GM21390 (cell line): ENCODE measurements at regions not wholly inside any gene's neighbourhood (a gene's known extent, or its start where the extent isn't known, plus 50 kb on each side); places are given as distances from the start of the nearest gene placed in this dataset.

Experiments
- ATAC-seq: cut with Tn5 transposase; IDR thresholded peaks from one replicate; pipeline ENCODE4 v1.9.1; 2021; ENCODE audit not compliant: unreplicated experiment

GRCh38 chr3:72224804-72225509 is 440.0 kb upstream of the PROK2 start:
- no peak for ATAC-seq

DNA sequence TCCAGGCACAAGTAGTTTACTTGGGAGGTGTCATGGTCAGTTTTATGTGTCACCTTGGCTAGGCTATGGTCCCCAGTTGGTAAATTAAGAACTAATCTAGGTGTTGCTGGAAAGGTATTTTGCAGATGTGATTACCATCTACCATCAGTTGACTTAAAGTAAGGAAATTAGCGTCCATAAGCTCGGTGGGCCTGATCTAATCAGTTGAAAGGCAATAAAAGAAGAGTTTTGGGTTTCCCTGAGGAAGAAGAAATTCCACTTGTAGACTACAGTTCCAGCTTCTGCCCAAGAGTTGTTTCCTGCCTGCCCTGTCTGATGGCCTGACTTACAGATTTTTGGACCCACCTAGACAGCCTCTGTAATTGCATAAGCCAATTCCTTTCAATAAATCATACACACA is 438.7 kb upstream of the PROK2 start:
- ATAC-seq = no peak

DNA sequence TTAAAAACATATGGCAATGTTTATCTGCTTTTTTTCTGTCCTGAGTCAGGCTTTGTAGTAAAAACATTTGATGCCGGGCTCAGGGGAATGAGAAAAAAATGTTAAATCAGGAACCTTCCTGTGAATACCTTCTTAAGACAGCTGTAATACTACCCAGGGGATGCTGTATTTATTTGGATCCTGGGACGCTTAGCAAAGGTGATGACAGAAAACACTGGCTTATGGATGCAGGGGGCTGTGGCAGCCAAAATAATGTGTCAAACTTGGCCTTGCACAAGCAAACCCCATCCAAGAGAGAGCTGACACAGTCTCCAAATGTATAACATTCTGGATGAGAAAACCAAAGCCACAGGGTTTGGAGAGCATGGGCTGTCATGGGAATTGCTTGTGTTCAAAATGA is 438.2 kb upstream of the PROK2 start:
- ATAC-seq = no peak

DNA sequence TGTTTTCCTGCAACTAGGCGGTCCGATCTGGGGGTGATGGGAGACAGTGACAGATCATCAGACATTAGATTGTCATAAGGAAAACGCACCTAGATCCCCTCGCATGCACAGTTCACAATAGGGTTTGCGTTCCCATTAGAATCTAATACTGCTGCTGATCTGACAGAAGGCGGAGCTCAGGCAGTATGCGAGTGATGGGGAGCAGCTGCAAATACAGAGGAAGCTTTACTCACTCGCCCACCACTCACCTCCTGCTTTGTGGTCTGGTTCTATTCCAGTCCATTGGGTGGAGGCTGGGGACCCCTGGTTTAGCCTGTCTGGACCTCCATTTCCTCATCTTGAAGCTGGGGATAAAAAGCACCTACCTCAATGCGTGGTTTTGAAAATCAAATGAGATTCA is 437.5 kb upstream of the PROK2 start:
- ATAC-seq = no peak

DNA sequence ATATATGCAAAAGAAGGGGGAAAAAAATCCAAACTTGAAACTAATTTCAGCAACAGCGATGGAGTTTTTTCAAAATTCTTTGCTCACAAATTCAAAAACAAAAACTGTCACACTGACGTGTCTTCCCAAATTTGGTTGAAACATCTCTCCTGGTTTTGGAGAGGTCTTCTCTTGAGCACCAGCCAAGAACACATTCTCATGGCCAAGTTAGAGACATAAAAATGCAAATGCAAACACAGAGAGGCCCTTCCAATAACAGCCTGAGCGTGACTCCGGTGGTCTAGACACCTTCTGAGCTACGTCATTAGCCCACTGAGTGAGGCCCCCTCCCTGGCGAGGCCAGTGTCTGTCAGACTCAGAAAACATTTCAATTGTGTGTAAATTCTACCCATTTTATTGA is 436.0 kb upstream of the PROK2 start:
- ATAC-seq = no peak

DNA sequence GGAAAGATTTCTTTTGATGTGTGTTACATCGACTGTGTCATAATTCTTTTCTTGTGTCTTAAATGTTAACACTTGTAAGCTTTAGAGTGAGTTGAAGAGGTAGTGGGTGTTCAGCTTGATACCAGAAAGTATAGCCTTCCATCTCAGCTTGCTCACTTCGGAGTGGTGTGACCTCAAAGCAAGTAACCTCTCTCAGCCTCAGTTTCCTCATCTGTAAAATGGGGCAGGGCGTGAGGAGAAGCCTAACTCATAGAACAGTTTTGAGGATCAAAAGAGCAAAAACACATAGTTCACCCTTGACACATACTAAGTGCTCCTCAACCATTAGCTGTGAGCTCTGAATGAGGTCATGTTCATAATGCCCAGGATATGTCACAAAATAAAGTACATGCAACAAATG is 434.8 kb upstream of the PROK2 start:
- ATAC-seq = no peak

DNA sequence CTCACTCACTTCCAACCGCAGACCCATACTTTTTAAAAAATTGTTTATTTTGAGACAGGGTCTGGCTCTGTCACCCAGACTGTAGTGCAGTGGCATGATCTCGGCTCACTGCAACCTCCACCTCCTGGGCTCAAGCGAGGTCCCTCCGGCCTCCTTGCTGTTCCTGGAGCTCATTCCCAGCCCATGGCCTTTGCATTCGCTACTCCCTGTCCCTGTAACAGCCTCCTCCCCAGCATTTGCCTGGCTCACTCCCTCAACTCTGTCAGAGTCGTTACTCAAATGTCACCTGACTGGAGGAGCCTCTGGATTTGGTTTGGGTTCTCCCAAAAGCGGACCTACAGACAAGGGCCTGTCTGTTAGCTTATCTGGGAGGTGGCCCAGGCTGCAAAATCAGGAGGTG is 432.6 kb upstream of the PROK2 start:
- ATAC-seq = no peak

- ATAC-seq = no peak
Observed at GRCh38 chr3:72214066-72214951, 429.4 kb upstream of the PROK2 start.

- no peak for ATAC-seq
Observed at GRCh38 chr3:72213296-72214065, 428.5 kb upstream of the PROK2 start.

DNA sequence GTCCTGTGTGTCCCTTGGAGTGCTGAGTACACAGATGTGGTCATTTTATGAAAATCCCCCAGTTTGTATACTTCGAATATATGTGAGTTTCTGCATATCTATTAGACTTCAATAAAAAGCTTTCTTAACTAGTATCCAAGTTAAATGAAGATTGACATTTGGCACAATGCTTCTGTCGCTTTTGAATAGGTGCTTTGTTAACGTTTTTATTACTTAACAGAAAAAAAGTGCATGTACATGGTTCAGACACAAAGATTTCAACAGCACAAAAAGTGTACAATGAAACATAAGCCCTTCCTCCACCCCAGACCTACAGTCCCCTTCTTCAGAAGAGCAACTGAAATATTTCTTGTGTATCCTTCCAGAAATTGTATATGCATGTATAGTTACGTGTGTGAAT is 427.4 kb upstream of the PROK2 start:
- ATAC-seq = no peak

DNA sequence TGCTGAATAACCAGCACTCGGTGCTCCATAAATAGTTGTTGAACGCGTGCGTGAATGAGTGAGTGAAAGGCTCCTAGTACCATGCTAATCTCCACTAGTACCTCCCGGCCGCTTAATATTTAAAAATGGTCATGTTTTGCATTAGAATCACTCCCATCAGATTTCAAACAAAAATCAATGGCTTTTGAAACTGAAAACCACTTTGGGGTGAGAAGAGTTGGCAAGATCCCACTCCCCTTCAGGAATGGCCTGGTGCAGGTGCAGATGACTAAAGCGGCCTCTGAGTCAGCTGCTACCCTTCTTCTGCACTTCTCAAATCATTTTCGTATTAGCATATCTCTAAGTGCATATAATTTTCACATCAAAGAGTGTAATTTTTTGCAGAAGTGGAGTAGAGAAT is 425.3 kb upstream of the PROK2 start:
- no peak for ATAC-seq

GRCh38 chr3:72205297-72205826 is 420.4 kb upstream of the PROK2 start:
- ATAC-seq = no peak

DNA sequence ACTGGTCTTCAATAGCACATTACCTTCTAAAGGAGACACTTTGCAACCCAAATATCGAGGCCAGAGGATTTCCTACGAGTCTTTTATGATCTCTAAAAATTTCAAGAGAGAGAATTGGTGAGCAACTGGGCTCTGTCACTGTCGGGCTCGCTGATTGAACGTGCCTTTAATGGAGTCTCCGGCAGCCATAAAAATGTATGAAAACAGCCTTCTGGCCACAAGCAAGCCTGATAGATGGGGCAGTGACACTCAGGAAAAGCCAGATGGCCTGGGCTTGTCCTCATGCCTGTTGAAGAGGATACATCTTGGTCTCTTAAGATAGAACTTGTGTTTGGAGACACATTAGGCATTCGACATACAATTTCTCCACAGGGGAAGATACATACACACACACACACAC is 419.5 kb upstream of the PROK2 start:
- ATAC-seq = no peak

DNA sequence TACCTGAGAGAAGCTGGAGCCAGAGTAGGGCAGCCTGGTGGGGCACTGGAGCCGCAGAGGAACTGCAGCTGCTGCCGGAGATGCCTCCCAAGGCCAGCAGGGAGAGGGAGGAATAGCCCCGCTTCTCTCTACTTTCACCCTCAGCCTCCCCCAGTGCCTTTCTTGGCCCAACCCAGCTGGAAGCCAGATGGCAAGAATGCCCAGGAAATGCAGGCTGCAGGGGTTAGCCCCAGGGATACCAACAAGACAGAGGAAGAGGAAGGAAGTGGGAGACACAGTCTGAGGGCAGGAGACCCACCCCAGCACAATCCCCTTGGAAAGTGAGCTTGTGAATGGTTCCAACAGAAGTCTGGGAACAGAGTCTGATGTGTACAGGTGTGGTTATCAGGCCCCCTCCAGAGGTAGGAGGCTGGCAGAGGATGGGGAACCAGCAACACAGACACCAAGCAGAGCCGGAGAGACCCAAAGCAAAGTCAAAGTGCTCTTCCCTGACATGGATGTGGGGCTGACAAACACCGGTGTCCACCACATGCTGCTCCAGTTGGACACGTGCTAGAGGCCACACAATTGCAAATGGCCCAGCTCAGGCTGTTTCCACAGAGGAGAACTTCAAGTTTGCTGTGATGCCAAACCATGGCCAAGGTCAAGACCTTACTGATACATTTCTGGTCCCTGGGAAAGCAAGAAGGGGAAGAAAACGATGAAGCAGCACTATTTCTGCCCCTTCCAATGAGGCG is 418.8 kb upstream of the PROK2 start:
- no peak for ATAC-seq

GRCh38 chr3:72203105-72203504 is 418.2 kb upstream of the PROK2 start:
- ATAC-seq = no peak

DNA sequence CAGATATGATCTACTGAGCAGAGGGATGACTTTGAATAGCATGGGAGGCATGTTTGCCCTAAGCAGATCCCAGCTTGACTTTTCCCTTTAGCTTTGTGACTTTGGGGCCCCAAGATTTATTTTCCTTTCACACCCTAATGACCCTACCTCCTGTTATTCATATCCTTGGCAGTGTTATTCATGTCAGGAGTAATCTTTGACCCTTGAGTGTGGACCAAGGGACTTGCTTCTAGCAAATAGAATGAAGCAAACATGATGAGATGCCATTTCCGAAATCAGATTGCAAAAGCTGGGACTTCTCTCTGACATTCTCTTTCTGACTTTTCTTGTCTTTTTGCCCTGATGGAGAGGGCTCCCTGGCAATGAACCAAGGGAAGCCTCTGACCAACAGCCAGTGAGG is 415.4 kb upstream of the PROK2 start:
- no peak for ATAC-seq

DNA sequence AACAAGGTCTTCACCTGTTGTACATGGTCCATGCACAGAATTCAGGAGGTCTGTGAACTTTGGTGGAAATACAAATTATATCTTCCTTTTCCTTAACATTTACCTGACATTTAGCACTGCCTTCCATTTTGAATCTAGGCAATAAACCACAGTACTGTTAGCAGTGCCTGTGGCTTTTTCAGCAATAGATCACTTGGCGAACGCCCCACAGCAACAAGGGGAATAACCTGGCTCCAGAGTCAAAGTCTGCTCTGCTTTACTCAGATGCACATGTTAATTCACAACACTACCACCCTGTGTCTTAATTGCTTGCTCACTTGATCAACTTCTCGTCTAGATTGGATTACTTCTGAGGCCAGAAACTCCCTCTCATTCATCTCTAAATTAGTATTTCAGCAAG is 414.6 kb upstream of the PROK2 start:
- no peak for ATAC-seq

DNA sequence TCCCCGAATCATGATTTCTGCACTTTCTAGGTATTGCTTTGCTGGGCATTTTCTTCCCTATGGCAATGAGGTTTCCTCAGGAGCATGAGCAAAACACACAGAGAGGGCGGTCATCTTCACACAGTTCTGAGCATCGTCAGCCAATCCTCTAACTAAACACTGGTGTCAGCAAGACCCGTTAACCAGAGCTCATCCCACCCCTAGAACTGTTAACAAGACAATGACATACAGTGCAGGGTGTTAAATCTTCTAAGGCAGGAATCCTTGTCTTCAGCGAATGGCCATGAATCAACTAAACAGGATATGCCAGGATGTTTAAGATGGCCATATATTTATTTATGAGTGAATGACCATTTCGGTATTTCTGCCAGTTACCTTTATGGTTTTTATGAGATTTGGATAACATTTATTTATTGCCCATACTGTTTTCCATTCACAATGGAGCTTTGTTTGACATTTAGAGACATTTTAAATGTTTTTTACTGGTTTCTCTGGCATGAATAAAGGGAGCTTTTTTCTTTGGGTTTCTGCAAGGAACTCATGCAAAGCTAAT is 411.5 kb upstream of the PROK2 start:
- no peak for ATAC-seq

- ATAC-seq = no peak
Observed at GRCh38 chr3:72195895-72196294, 410.9 kb upstream of the PROK2 start.

DNA sequence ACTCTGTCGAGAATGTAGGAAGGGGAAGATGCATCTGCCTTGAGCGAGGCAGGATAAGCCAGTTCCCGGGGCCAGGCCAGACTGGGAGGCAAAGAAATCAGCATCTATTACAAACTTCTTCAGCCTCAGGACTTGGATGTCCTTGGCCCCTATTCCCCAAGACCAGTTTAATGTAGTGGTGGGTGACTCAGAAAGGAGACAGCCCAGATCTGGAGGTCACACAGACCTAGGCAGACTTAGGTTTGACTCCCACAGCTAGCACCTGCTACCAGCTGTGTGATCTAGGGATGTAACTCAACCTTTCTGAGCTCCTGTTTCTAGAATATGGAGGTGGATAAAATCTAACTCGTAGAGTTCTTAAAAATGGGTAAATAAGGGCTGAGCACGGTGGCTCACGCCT is 409.5 kb upstream of the PROK2 start:
- no peak for ATAC-seq
